HEK293 (cell line): ENCODE measurements at regions not wholly inside any gene's neighbourhood (a gene's known extent, or its start where the extent isn't known, plus 50 kb on each side); places are given as distances from the start of the nearest gene placed in this dataset.

Experiments
- CTCF ChIA-PET: fragments of 350-600 bp; formaldehyde crosslinking; extraction: SDS; loops from one replicate; lab custom pipeline; 2021; ENCODE audit warnings: antibody characterized with exemption; lab: Yijun Ruan, JAX
- POLR2A ChIA-PET: fragments of 300-600 bp; formaldehyde crosslinking; extraction: SDS; loops from one replicate; lab custom pipeline; 2020; ENCODE audit warnings: antibody characterized with exemption, inconsistent platforms; lab: Yijun Ruan, JAX
- H3K27ac ChIP-seq: fragments of 200-500 bp; sonication (Bioruptor generic); 2 replicates; pipeline ENCODE4 v1.5.1; 2014; ENCODE audit warnings: low read depth, low read length, control low read depth, inconsistent platforms; ENCODE audit errors: extremely low read depth
- H3K36me3 ChIP-seq, 2 experiments: fragments of 200-500 bp in 1 of 2; sonication (Bioruptor generic) in 1 of 2; 1 replicate in 1 of 2; 2 replicates in 1 of 2; pipeline ENCODE4 v1.5.1; 2014 to 2017; ENCODE audit warnings: inconsistent platforms in 2 of 2, low read length in 2 of 2; ENCODE audit not compliant: control insufficient read depth in 2 of 2, insufficient read depth in 1 of 2
- H3K4me1 ChIP-seq: fragments of 200-500 bp; sonication (Bioruptor generic); 2 replicates; pipeline ENCODE4 v1.5.1; 2014; ENCODE audit warnings: mild to moderate bottlenecking, low read length, inconsistent platforms; ENCODE audit not compliant: control insufficient read depth, insufficient read depth
- H3K4me3 ChIP-seq: 2 replicates; pipeline ENCODE4 v1.5.1; 2011; ENCODE audit warnings: low read depth, mild to moderate bottlenecking, control low read depth, low read length, moderate library complexity
- H3K9me3 ChIP-seq: fragments of 200-500 bp; sonication (Bioruptor generic); 2 replicates; pipeline ENCODE4 v1.5.1; 2014; ENCODE audit warnings: low read depth, low read length, inconsistent platforms; ENCODE audit not compliant: control insufficient read depth, insufficient read depth
- REPIN1 ChIP-seq: fragments of 450-650 bp; formaldehyde crosslinking; IDR thresholded peaks from 2 replicates; pipeline ENCODE4 v1.5.1; 2017; ENCODE audit warnings: missing biosample characterization, missing genetic modification characterization, low read depth
- ZBTB20 ChIP-seq: fragments of 450-650 bp; formaldehyde crosslinking; IDR thresholded peaks from 2 replicates; pipeline ENCODE4 v1.5.1; 2016; ENCODE audit warnings: missing biosample characterization, missing genetic modification characterization
- ZBTB7A ChIP-seq: fragments of 450-650 bp; formaldehyde crosslinking; IDR thresholded peaks from 2 replicates; pipeline ENCODE4 v1.5.1; 2016; ENCODE audit warnings: low read depth, missing biosample characterization, missing genetic modification characterization
- ZBTB8A ChIP-seq: fragments of 450-650 bp; formaldehyde crosslinking; IDR thresholded peaks from 2 replicates; pipeline ENCODE4 v1.5.1; 2016; ENCODE audit warnings: missing biosample characterization, missing genetic modification characterization
- ZEB2 ChIP-seq: fragments of 450-650 bp; formaldehyde crosslinking; IDR thresholded peaks from 2 replicates; pipeline ENCODE4 v1.5.1; 2016; ENCODE audit warnings: missing biosample characterization, missing genetic modification characterization
- ZNF10 ChIP-seq: fragments of 450-650 bp; formaldehyde crosslinking; IDR thresholded peaks from 2 replicates; pipeline ENCODE4 v1.5.1; 2017; ENCODE audit warnings: missing biosample characterization, missing genetic modification characterization
- ZNF138 ChIP-seq: fragments of 450-650 bp; formaldehyde crosslinking; IDR thresholded peaks from 2 replicates; pipeline ENCODE4 v1.5.1; 2016; ENCODE audit warnings: missing biosample characterization, missing genetic modification characterization, borderline replicate concordance
- ZNF302 ChIP-seq: fragments of 450-650 bp; formaldehyde crosslinking; IDR thresholded peaks from 2 replicates; pipeline ENCODE4 v1.5.1; 2016; ENCODE audit warnings: missing biosample characterization, missing genetic modification characterization, low read depth
- ZNF335 ChIP-seq: fragments of 450-650 bp; formaldehyde crosslinking; conservative IDR thresholded peaks from 2 replicates; pipeline ENCODE4 v1.5.1; 2016; ENCODE audit warnings: missing biosample characterization, missing genetic modification characterization
- ZNF341 ChIP-seq: fragments of 450-650 bp; formaldehyde crosslinking; IDR thresholded peaks from 2 replicates; pipeline ENCODE4; 2016; ENCODE audit warnings: low read depth, missing biosample characterization, missing genetic modification characterization
- ZNF391 ChIP-seq: fragments of 450-650 bp; formaldehyde crosslinking; IDR thresholded peaks from 2 replicates; pipeline ENCODE4 v1.5.1; 2016; ENCODE audit warnings: low read depth, missing biosample characterization, missing genetic modification characterization, borderline replicate concordance
- ZNF521 ChIP-seq: fragments of 450-650 bp; formaldehyde crosslinking; IDR thresholded peaks from 2 replicates; pipeline ENCODE4 v1.5.1; 2017; ENCODE audit warnings: missing biosample characterization, mild to moderate bottlenecking, missing genetic modification characterization
- ZNF624 ChIP-seq: fragments of 450-650 bp; formaldehyde crosslinking; IDR thresholded peaks from 2 replicates; pipeline ENCODE4 v1.5.1; 2017; ENCODE audit warnings: missing biosample characterization, missing genetic modification characterization
- ZNF626 ChIP-seq: fragments of 450-650 bp; sonication (Bioruptor Pico); formaldehyde crosslinking; IDR thresholded peaks from 2 replicates; pipeline ENCODE4 v1.5.1; 2018; ENCODE audit warnings: missing biosample characterization, missing genetic modification characterization, inconsistent platforms
- ZNF629 ChIP-seq: fragments of 450-650 bp; formaldehyde crosslinking; IDR thresholded peaks from 2 replicates; pipeline ENCODE4 v1.5.1; 2017; ENCODE audit warnings: missing biosample characterization, missing genetic modification characterization
- ZNF747 ChIP-seq: fragments of 450-650 bp; formaldehyde crosslinking; IDR thresholded peaks from 2 replicates; pipeline ENCODE4 v1.5.1; 2016; ENCODE audit warnings: missing biosample characterization, missing genetic modification characterization
- ZNF830 ChIP-seq: fragments of 450-650 bp; IDR thresholded peaks from 2 replicates; pipeline ENCODE4 v1.5.0; 2018; ENCODE audit warnings: missing biosample characterization, missing genetic modification characterization, low read depth, mild to moderate bottlenecking, moderate library complexity
- TF ChIP-seq, protein P1 (sequence below): fragments of 450-650 bp; formaldehyde crosslinking; IDR thresholded peaks from 2 replicates; pipeline ENCODE4 v1.5.1; 2016; ENCODE audit warnings: missing biosample characterization, missing genetic modification characterization
- TF ChIP-seq, protein P2 (sequence below): fragments of 450-650 bp; formaldehyde crosslinking; IDR thresholded peaks from 2 replicates; pipeline ENCODE4 v1.5.1; 2017; ENCODE audit warnings: missing biosample characterization, mild to moderate bottlenecking, missing genetic modification characterization, moderate library complexity
- TF ChIP-seq, protein P3 (sequence below): fragments of 450-650 bp; IDR thresholded peaks from 2 replicates; pipeline ENCODE4 v1.5.1; 2018; ENCODE audit warnings: missing biosample characterization, mild to moderate bottlenecking, missing genetic modification characterization
- TF ChIP-seq, protein P4 (sequence below): fragments of 450-650 bp; formaldehyde crosslinking; IDR thresholded peaks from 2 replicates; pipeline ENCODE4 v1.5.1; 2016; ENCODE audit warnings: missing biosample characterization, missing genetic modification characterization

DNA sequence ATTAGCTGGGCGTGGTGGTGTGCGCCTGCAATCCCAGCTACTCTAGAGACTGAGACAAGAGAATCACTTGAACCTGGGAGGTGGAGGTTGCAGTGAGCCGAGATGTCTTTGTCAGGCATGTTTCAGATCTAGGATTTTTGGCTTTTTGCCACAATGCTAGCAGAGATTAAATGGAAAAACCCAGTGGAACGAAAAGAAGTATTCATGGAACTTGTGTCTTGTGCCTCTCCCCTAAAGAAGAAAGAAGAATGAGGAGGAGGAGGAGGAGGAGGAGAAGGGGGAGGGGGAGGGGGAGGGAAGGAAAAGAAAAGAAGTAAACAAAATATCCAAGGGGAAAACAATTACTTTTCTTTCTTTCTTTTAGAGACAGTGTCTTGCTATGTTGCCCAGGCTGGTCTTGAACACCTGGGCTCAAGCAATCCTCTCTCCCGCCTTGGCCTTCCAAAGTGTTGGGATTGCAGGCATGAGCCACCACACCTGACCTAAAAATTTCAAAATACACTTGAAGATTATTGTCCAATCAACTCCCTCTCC, 106.0 kb downstream of the ARRDC3 start:
- Histone ChIP-seq H3K4me3 (no peak overlapping the region), H3K9me3 (no peaks in the 10 kb centered on the region), H3K27ac (no peak overlapping the region), H3K36me3 (no peaks in the 10 kb centered on the region), H3K4me1 (no peaks in the 10 kb centered on the region)
- ChIA-PET POLR2A (no interaction called here), CTCF (interaction anchor here (0.7 to 1.5 kb wide), 3 partner anchors 17 to 107 kb away, joined by 3 to 5 read pairs (median 5); no protein-coding TSS in a partner anchor)
- TF ChIP-seq ZEB2 (tag by site-specific recombination) (no peak), ZNF747 (no peak), ZBTB7A (no peak)

DNA sequence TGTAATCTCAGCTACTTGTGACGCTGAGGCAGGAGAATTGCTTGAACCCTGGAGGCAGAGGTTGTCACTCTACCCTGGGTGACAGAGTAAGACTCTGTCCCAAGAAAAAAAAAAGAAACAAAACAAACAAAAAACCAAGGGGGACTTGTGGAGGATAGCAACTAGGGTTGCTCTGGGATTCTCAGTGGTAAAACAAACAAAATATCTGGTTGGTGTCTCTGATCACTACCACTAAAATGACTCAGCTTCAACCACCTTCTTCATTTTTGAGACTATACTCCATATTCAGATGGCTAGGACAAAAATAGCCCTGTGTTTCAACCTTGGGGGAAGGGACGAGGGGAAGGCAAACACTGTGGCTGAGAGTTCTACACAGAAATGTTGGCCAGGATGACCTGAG, 110.3 kb downstream of the ARRDC3 start:
- TF ChIP-seq, protein P1, sequence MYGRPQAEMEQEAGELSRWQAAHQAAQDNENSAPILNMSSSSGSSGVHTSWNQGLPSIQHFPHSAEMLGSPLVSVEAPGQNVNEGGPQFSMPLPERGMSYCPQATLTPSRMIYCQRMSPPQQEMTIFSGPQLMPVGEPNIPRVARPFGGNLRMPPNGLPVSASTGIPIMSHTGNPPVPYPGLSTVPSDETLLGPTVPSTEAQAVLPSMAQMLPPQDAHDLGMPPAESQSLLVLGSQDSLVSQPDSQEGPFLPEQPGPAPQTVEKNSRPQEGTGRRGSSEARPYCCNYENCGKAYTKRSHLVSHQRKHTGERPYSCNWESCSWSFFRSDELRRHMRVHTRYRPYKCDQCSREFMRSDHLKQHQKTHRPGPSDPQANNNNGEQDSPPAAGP (tag by site-specific recombination) = no peak
- no peak for TF ChIP-seq ZNF391
- no peak for TF ChIP-seq ZNF830 (tag by site-specific recombination)
- TF ChIP-seq, protein P2, sequence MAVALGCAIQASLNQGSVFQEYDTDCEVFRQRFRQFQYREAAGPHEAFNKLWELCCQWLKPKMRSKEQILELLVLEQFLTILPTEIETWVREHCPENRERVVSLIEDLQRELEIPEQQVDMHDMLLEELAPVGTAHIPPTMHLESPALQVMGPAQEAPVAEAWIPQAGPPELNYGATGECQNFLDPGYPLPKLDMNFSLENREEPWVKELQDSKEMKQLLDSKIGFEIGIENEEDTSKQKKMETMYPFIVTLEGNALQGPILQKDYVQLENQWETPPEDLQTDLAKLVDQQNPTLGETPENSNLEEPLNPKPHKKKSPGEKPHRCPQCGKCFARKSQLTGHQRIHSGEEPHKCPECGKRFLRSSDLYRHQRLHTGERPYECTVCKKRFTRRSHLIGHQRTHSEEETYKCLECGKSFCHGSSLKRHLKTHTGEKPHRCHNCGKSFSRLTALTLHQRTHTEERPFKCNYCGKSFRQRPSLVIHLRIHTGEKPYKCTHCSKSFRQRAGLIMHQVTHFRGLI (tag by site-specific recombination) = no peak
- no peak for TF ChIP-seq ZNF626 (tag by site-specific recombination)
- TF ChIP-seq ZNF10 (tag by site-specific recombination) = no peak
- no peak for TF ChIP-seq ZBTB8A
- TF ChIP-seq, protein P3, sequence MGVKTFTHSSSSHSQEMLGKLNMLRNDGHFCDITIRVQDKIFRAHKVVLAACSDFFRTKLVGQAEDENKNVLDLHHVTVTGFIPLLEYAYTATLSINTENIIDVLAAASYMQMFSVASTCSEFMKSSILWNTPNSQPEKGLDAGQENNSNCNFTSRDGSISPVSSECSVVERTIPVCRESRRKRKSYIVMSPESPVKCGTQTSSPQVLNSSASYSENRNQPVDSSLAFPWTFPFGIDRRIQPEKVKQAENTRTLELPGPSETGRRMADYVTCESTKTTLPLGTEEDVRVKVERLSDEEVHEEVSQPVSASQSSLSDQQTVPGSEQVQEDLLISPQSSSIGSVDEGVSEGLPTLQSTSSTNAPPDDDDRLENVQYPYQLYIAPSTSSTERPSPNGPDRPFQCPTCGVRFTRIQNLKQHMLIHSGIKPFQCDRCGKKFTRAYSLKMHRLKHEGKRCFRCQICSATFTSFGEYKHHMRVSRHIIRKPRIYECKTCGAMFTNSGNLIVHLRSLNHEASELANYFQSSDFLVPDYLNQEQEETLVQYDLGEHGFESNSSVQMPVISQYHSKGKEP (tag by site-specific recombination) = no peak
- TF ChIP-seq ZBTB20 (tag by site-specific recombination) = no peak
- no peak for TF ChIP-seq ZNF302 (tag by site-specific recombination)
- TF ChIP-seq ZNF521 (tag by site-specific recombination) = no peak
- no peak for TF ChIP-seq REPIN1
- TF ChIP-seq ZNF341 = no peak
- TF ChIP-seq, protein P4, sequence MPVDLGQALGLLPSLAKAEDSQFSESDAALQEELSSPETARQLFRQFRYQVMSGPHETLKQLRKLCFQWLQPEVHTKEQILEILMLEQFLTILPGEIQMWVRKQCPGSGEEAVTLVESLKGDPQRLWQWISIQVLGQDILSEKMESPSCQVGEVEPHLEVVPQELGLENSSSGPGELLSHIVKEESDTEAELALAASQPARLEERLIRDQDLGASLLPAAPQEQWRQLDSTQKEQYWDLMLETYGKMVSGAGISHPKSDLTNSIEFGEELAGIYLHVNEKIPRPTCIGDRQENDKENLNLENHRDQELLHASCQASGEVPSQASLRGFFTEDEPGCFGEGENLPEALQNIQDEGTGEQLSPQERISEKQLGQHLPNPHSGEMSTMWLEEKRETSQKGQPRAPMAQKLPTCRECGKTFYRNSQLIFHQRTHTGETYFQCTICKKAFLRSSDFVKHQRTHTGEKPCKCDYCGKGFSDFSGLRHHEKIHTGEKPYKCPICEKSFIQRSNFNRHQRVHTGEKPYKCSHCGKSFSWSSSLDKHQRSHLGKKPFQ = no peak
- no peak for TF ChIP-seq ZNF335 (tag by site-specific recombination)
- TF ChIP-seq ZNF629 (tag by site-specific recombination) = no peak
- no peak for TF ChIP-seq ZNF624 (tag by site-specific recombination)
- TF ChIP-seq ZNF138 (tag by site-specific recombination) = no peak
- no peaks in the 10 kb centered on the region for H3K4me1 ChIP-seq
- no peaks in the 10 kb centered on the region for H3K9me3 ChIP-seq
- POLR2A ChIA-PET = no interaction called here
- no peaks in the 10 kb centered on the region for H3K36me3 ChIP-seq
- no peak overlapping the region for H3K4me3 ChIP-seq
- no peak overlapping the region for H3K27ac ChIP-seq
- CTCF ChIA-PET = interaction anchor here (0.7 kb wide), 1 partner anchor 86 kb away, joined by 3 read pairs; no protein-coding TSS in a partner anchor
